ENCODE measurements at regions not wholly inside any gene's neighbourhood (a gene's known extent, or its start where the extent isn't known, plus 50 kb on each side); places are given as distances from the start of the nearest gene placed in this dataset.

DNA sequence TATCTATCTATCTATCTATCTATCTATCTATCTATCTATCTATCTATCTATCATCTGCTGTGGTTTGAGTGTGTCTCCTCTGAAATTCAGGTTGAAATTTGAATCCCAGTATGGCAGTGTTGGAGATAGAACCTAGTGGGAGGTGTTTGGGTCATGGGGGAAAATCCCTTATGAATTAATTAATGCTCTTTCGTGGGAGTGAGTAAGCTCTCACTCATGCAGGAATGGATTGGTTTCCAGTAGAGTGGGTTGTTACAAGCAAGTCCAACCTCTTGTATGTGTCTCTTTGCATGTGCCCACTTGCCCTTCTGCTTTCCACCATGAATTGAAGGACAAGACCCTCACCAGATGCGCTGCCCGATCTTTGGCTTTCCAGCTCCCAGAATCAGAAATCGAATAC is 113.0 kb downstream of the ANXA1 start:
- no peaks in the 10 kb centered on the region for H3K27me3 ChIP-seq (ENCODE audit: low read length)
- no peaks in the 10 kb centered on the region for H3K9me3 ChIP-seq (ENCODE audit: insufficient read depth, low read length)
- H3F3A ChIP-seq (ENCODE audit: insufficient read depth), result no peaks in the 10 kb centered on the region
- no peaks in the 10 kb centered on the region for H4K20me1 ChIP-seq (ENCODE audit: low read depth, low read length)
- H3K4me3 ChIP-seq (ENCODE audit: insufficient read depth, low read length, poor library complexity, severe bottlenecking), result no peak overlapping the region
- H3K36me3 ChIP-seq (ENCODE audit: low read length), result no peaks in the 10 kb centered on the region
- H3K79me2 ChIP-seq (ENCODE audit: insufficient read depth, low read length), result no peaks in the 10 kb centered on the region
- no peak overlapping the region for H2AFZ ChIP-seq (ENCODE audit: low read depth, low read length, severe bottlenecking)
- H3K9ac ChIP-seq (ENCODE audit: low read length), result no peak overlapping the region
- TF ChIP-seq, protein P1, sequence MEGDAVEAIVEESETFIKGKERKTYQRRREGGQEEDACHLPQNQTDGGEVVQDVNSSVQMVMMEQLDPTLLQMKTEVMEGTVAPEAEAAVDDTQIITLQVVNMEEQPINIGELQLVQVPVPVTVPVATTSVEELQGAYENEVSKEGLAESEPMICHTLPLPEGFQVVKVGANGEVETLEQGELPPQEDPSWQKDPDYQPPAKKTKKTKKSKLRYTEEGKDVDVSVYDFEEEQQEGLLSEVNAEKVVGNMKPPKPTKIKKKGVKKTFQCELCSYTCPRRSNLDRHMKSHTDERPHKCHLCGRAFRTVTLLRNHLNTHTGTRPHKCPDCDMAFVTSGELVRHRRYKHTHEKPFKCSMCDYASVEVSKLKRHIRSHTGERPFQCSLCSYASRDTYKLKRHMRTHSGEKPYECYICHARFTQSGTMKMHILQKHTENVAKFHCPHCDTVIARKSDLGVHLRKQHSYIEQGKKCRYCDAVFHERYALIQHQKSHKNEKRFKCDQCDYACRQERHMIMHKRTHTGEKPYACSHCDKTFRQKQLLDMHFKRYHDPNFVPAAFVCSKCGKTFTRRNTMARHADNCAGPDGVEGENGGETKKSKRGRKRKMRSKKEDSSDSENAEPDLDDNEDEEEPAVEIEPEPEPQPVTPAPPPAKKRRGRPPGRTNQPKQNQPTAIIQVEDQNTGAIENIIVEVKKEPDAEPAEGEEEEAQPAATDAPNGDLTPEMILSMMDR (IDR thresholded peaks at IDR 0.05; ENCODE audit: insufficient read depth, low read length, poor library complexity, severe bottlenecking), result no peak
- TF ChIP-seq EZH2phosphoT487 (conservative IDR thresholded peaks at IDR 0.05; ENCODE audit: low read length), result no peak
- no peak overlapping the region for H3K4me2 ChIP-seq (ENCODE audit: low read depth, low read length, poor library complexity, severe bottlenecking)
- no peaks in the 10 kb centered on the region for H3K9me2 ChIP-seq (replicated peaks; ENCODE audit: insufficient read depth, low read length)
- H3K27ac ChIP-seq (ENCODE audit: low read depth, low read length), result no peak overlapping the region

DNA sequence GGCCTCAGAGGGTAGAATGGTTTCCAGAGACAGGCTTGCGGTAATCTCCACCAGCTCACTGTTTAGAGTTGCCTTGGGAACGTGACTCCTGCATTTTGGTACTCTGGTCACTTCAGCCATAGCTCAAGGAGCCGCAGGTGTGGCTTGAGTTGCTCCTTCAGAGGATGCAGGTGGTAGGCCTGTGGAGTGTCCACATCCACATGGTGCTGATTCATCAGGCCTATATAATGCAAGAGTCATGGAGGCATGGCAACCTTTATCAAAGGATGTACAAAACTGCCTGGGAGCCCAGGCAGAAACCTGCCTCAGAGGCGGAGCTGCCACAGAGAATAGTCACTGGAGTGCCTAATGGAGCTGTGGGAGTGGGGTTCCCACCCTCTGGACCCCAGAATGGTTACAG is 114.2 kb downstream of the ANXA1 start:
- no peak for TF ChIP-seq EZH2phosphoT487 (conservative IDR thresholded peaks at IDR 0.05; ENCODE audit: low read length)
- TF ChIP-seq, protein P1 (IDR thresholded peaks at IDR 0.05; ENCODE audit: insufficient read depth, low read length, poor library complexity, severe bottlenecking), result no peak
- Histone ChIP-seq H4K20me1 (ENCODE audit: low read depth, low read length) (no peaks in the 10 kb centered on the region), H3K4me2 (ENCODE audit: low read depth, low read length, poor library complexity, severe bottlenecking) (no peak overlapping the region)

DNA sequence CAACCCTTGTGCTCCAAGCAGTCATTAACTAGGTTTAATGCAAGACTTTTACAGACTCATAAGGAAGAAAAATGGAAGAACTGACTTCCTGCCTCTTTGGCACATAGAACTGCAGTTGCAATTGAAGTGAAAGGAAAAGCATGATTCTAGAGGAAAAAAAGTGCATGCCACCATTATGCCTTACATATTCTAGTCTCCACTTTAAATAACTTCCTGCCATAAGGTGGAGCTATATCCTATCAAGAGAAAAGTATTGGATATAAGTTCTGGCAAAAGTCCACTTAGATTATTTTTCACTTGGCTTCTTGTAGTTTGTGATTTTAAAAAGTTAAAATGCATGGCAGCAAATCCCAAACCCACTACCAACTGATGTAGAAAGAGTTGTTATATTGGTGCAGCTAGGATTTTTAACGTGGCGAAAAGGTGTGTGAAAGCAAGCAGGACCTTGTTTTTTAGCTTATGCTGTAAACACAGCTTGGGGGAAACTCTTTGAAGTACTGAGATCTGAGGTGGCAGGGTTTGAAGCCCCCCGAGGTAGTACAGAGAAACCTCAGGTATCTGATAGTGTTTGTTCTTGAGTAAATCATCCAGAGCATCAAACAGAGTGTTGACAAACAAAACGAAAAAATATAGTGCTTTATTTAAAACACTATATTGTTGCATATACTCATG is 117.9 kb downstream of the ANXA1 start:
- no peaks in the 10 kb centered on the region for H3K27me3 ChIP-seq (ENCODE audit: low read length)
- no peaks in the 10 kb centered on the region for H4K20me1 ChIP-seq (ENCODE audit: low read depth, low read length)
- H3K9me3 ChIP-seq (ENCODE audit: insufficient read depth, low read length), result no peaks in the 10 kb centered on the region
- TF ChIP-seq EZH2phosphoT487 (conservative IDR thresholded peaks at IDR 0.05; ENCODE audit: low read length), result no peak
- H3F3A ChIP-seq (ENCODE audit: insufficient read depth), result no peaks in the 10 kb centered on the region
- no peaks in the 10 kb centered on the region for H3K36me3 ChIP-seq (ENCODE audit: low read length)
- H3K79me2 ChIP-seq (ENCODE audit: insufficient read depth, low read length), result no peaks in the 10 kb centered on the region
- no peak overlapping the region for H2AFZ ChIP-seq (ENCODE audit: low read depth, low read length, severe bottlenecking)
- no peaks in the 10 kb centered on the region for H3K9me2 ChIP-seq (replicated peaks; ENCODE audit: insufficient read depth, low read length)
- H3K9ac ChIP-seq (ENCODE audit: low read length), result no peak overlapping the region
- no peak overlapping the region for H3K4me3 ChIP-seq (ENCODE audit: insufficient read depth, low read length, poor library complexity, severe bottlenecking)
- H3K4me2 ChIP-seq (ENCODE audit: low read depth, low read length, poor library complexity, severe bottlenecking), result no peak overlapping the region
- H3K27ac ChIP-seq (ENCODE audit: low read depth, low read length), result no peak overlapping the region

More for the DNA sequence above, 114.2 kb downstream of the ANXA1 start:
- no peaks in the 10 kb centered on the region for H3K79me2 ChIP-seq (ENCODE audit: insufficient read depth, low read length)
- no peak overlapping the region for H3K27ac ChIP-seq (ENCODE audit: low read depth, low read length)
- no peak overlapping the region for H2AFZ ChIP-seq (ENCODE audit: low read depth, low read length, severe bottlenecking)
- H3K36me3 ChIP-seq (ENCODE audit: low read length), result no peaks in the 10 kb centered on the region
- H3K27me3 ChIP-seq (ENCODE audit: low read length), result no peaks in the 10 kb centered on the region
- H3F3A ChIP-seq (ENCODE audit: insufficient read depth), result no peaks in the 10 kb centered on the region
- no peak overlapping the region for H3K4me3 ChIP-seq (ENCODE audit: insufficient read depth, low read length, poor library complexity, severe bottlenecking)
- no peak overlapping the region for H3K9ac ChIP-seq (ENCODE audit: low read length)
- no peaks in the 10 kb centered on the region for H3K9me2 ChIP-seq (replicated peaks; ENCODE audit: insufficient read depth, low read length)
- H3K9me3 ChIP-seq (ENCODE audit: insufficient read depth, low read length), result no peaks in the 10 kb centered on the region

- no peak overlapping the region for H3K4me2 ChIP-seq (ENCODE audit: low read depth, low read length, poor library complexity, severe bottlenecking)
- no peaks in the 10 kb centered on the region for H3K36me3 ChIP-seq (ENCODE audit: low read length)
- H3K27ac ChIP-seq (ENCODE audit: low read depth, low read length), result no peak overlapping the region
Observed at GRCh38 chr9:73270967-73271721, 119.5 kb downstream of the ANXA1 start.

More at GRCh38 chr9:73270967-73271721, 119.5 kb downstream of the ANXA1 start:
- H3K27me3 ChIP-seq (ENCODE audit: low read length), result no peaks in the 10 kb centered on the region
- TF ChIP-seq EZH2phosphoT487 (conservative IDR thresholded peaks at IDR 0.05; ENCODE audit: low read length), result no peak
- TF ChIP-seq, protein P1 (IDR thresholded peaks at IDR 0.05; ENCODE audit: insufficient read depth, low read length, poor library complexity, severe bottlenecking), result no peak
- H2AFZ ChIP-seq (ENCODE audit: low read depth, low read length, severe bottlenecking), result no peak overlapping the region
- no peaks in the 10 kb centered on the region for H3F3A ChIP-seq (ENCODE audit: insufficient read depth)
- H3K79me2 ChIP-seq (ENCODE audit: insufficient read depth, low read length), result no peaks in the 10 kb centered on the region
- no peaks in the 10 kb centered on the region for H3K9me3 ChIP-seq (ENCODE audit: insufficient read depth, low read length)
- no peak overlapping the region for H3K9ac ChIP-seq (ENCODE audit: low read length)
- no peak overlapping the region for H3K4me3 ChIP-seq (ENCODE audit: insufficient read depth, low read length, poor library complexity, severe bottlenecking)
- no peaks in the 10 kb centered on the region for H4K20me1 ChIP-seq (ENCODE audit: low read depth, low read length)
- H3K9me2 ChIP-seq (replicated peaks; ENCODE audit: insufficient read depth, low read length), result no peaks in the 10 kb centered on the region

Data from SU-DHL-6 (cell line).